Left ventricle myocardium superior (tissue), 1 donor: ENCODE measurements at regions not wholly inside any gene's neighbourhood (a gene's known extent, or its start where the extent isn't known, plus 50 kb on each side); places are given as distances from the start of the nearest gene placed in this dataset.
"Not testable (repeated sequence)": the region's sequence is repeated elsewhere in the genome, so short reads cannot be mapped to it uniquely, and the experiment has no call there.

Experiments
- ATAC-seq: fragments of 200-7000 bp; cut with Tn5 transposase; one replicate; pipeline ENCODE4 v1.9.1; 2020; ENCODE audit warnings: mild to moderate bottlenecking, moderate library complexity
- DNase-seq: peaks from one replicate; pipeline ENCODE4 v3.0.0-alpha.2; 2020
- intact Hi-C: fragments of 100-400 bp; cut with micrococcal nuclease; formaldehyde crosslinking; loops from one replicate; pipeline ENCODE4 v1.11.0; 2022
- donor health status: DM: no; HTN: yes; CAD: no; lungs with severe emphysema.

DNA sequence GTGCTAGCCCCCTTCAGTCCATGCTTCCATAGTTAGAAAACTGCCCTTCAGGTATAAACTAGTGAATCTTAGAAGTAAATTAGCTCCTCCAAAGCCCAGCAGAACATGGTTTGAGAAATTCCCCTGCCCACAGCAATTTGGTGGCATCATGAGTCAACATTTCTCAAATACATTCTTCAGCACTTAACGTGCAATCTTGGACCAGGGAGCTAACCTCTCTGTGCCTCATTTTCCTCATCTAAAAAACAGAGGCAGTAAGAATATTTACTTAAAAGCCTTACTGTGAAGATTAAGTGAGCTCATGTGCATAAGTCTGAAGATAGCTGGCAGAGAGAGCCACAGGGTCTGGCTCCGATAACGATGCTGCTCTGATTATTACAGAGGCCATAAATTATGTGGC is 800.7 kb upstream of the AMELY start:
- DNase-seq, result no peak
- ATAC-seq, result no peak
- intact Hi-C loops, result no loop called here

- ATAC-seq, result no peak
These were observed 792.1 kb upstream of the AMELY start for GRCh38 chrY:7703578-7704140.

GRCh38 chrY:7702481-7702880 is 790.9 kb upstream of the AMELY start:
- ATAC-seq, result no peak
- intact Hi-C loops, result no loop called here
- no peak for DNase-seq

More at GRCh38 chrY:7703578-7704140, 792.1 kb upstream of the AMELY start:
- no peak for DNase-seq
- intact Hi-C loops, result no loop called here

DNA sequence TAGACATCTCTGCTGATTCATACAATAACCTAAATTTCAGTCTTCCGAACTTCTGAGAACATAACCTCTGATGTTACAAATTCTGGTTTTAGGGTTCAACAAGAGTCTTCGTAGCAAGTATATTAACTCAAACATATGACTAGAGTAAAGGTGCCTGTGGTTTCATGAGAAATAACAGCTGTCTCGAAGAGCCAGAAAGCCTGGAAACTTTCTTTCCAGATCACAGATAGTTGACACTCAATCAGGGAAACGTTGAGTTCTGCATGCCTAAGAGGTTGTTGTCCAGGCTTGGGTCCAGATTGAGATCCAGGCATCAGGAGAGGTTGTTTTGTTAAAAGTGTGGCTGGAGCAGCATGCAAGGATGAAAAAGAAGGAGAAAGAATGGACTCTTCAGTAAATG is 790.1 kb upstream of the AMELY start:
- ATAC-seq (no peak), DNase-seq (no peak)
- intact Hi-C loops, result no loop called here

DNA sequence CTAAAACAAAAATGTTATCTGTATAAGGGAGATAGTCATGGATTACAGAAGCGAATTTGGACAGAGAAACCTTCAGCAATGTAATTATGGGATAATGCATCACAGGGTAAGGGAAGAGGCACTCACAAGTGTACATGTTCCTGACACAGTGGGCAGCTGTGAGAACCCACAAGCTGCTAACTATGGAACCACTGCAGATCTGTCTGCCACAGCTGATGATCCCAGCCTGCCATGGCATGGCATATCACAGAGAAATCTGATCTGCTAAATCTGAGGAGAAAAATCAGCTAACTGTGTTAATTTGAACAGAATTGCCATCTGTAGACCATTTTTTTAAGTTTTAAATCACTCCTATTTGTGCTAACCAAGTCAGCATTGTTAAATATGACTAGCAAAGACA is 786.0 kb upstream of the AMELY start:
- DNase-seq (no peak), ATAC-seq (no peak)
- intact Hi-C loops, result no loop called here

- DNase-seq (no peak), ATAC-seq (no peak)
- intact Hi-C loops, result no loop called here
These were observed 781.1 kb upstream of the AMELY start for GRCh38 chrY:7692701-7693100.

DNA sequence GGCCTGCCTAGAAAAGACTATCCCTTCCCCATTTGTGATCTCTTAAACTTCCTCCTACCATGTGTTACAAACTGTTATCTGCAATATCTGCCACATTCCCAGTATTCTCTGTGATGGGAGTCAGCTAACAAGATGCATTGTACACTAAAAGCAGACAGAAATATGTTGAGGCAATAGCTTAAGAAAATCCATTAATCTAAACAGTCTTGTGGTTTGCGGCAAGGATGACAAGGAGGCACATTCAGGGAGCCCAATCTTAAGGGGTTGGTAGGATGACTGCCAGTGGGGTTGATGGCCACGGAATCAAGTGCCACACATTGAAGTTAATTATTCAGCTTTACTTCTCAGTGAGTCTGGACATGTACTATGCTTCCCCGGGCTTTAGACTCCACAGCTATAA is 775.5 kb upstream of the AMELY start:
- no peak for ATAC-seq

DNA sequence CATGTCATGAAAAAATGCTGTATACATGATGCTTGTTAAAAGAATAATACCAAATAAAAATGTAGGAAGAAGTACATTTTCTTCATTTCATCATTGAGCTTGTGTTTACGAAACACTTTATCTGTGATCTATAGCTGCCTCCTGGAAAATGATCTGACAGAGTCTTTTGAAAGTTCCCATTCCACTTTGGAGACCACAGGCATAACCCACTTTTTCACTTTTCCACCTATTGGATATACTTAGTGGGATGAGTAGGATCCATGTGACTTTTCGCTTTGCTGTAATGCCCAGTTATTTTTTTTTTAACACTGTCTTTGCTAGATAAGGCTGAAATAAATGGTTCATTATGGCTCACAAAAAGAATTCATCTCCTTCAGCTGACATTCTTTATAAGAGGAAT is 773.0 kb upstream of the AMELY start:
- DNase-seq (no peak), ATAC-seq (no peak)
- intact Hi-C loops, result no loop called here

More for the DNA sequence above, 775.5 kb upstream of the AMELY start:
- intact Hi-C loops, result no loop called here
- DNase-seq, result no peak

GRCh38 chrY:7682386-7682785 is 770.8 kb upstream of the AMELY start:
- intact Hi-C loops, result no loop called here

DNA sequence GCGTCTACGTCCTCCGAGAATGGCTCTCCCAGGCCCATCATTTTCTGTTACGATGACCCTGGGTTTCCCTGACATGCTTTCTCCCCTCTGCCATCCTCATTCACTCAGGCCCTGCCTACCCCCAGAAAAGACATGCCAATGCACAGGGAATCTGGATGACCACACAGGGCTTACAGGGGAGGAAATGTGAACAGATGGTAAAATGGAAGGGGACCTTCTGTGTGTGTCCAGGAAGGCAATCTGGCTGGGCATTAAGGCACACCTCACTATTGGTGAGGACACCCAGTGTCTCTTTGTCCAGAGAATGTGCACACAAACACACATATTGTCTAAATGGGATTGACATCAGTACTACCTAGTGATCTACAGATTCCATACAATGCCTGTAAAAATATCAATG is 769.9 kb upstream of the AMELY start:
- DNase-seq (no peak), ATAC-seq (no peak)
- intact Hi-C loops, result no loop called here

More at GRCh38 chrY:7682386-7682785, 770.8 kb upstream of the AMELY start:
- no peak for ATAC-seq
- no peak for DNase-seq

DNA sequence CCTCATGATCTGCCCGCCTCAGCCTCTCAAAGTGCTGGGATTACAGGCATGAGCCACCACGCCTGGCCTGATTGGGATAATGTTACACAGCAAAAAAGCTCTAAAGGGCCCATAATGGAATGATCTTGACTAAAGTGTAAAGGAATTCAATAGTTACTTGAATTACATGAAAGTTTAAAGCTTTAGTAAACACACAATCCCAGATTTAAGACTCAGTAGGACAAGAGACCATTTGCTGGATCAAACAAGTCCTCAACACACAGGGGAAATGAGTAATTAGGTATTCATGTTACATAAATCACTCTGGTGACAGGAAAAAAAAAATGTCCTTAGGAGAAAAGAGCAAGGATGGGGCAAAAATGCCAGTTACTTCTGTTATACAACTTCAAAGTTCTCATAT is 762.9 kb upstream of the AMELY start:
- DNase-seq (no peak), ATAC-seq (no peak)
- intact Hi-C loops, result no loop called here

DNA sequence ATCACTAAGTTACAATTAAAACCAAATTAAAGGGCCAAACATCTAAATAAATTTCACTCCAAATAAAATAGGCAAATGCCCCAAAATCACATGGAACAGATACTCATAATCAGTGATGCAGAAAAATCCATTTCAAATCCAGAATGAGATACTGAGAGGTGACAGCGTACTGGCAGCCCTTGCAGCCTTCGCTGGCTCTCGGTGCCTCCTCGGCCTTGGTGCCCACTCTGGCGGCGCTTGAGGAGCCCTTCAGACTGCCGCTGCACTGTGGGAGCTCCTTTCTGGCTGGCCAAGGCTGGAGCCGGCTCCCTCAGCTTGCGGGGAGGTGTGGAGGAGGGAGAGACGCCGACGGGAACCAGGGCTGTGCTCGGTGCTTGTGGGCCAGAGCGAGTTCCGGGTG is 761.2 kb upstream of the AMELY start:
- ATAC-seq (no peak), DNase-seq (no peak)
- intact Hi-C loops, result no loop called here

DNA sequence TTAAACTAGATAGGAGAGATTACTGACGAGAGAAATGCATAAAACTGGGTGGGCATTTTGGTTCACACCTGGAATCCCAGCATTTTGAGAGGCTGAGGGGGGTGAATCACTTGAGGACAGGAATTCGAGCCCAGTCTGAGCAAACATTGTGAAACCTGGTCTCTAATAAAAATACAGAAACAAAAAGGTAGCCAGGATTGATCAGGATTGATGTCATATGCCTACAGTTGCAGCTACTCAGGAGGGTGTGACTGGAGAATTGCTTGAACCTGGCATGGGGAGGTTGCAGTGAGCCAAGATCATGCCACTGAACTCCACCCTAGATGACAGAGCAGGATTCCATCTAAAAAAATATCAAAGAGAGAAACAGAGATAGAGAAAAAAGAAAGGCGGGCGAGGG is 751.7 kb upstream of the AMELY start:
- intact Hi-C loops, result no loop called here
- no peak for ATAC-seq
- no peak for DNase-seq

DNA sequence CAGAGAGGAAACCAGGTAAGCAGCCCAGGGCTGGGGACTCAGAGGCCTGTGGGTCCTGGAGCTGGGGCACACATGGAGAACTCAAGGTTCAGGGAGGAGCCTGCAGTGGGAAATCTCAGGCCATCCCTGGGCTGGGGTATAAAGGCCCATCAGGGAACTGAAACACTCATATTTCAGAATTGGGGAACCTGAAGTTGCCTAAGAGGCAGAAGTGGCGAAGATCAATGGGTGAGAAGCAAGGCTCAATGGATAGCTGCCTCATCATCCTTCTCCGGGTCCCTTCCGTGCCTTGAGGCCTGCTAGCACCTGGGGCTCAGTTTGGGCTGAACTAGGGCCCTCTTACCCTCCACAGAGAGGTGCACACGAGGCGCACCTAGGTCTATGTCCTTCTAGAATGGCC is 747.5 kb upstream of the AMELY start:
- DNase-seq (no peak), ATAC-seq (no peak)
- intact Hi-C loops, result no loop called here

GRCh38 chrY:7656596-7656995 is 745.0 kb upstream of the AMELY start:
- intact Hi-C loops, result no loop called here
- ATAC-seq (no peak), DNase-seq (no peak)

GRCh38 chrY:7654985-7655384 is 743.4 kb upstream of the AMELY start:
- ATAC-seq (no peak), DNase-seq (no peak)
- intact Hi-C loops, result no loop called here

- DNase-seq, ATAC-seq, intact Hi-C loops: not testable (repeated sequence)
These were observed 738.3 kb upstream of the AMELY start for GRCh38 chrY:7649866-7650265.
